Skeletal muscle tissue (tissue), 3 donors: ENCODE measurements at regions not wholly inside any gene's neighbourhood (a gene's known extent, or its start where the extent isn't known, plus 50 kb on each side); places are given as distances from the start of the nearest gene placed in this dataset.
"Not testable (repeated sequence)": the region's sequence is repeated elsewhere in the genome, so short reads cannot be mapped to it uniquely, and the experiment has no call there.

Experiments used
- H3K27ac ChIP-seq: one replicate; pipeline ENCODE4 v1.7.0; 2013; ENCODE audit warnings: mild to moderate bottlenecking, low read depth, low read length, inconsistent platforms
- H3K27me3 ChIP-seq, 3 donors: one replicate each; pipeline ENCODE4 v1.7.0; 2013; ENCODE audit warnings: low read length in 3 of 3; ENCODE audit not compliant: control insufficient read depth in 3 of 3, insufficient read depth in 3 of 3
- H3K36me3 ChIP-seq, 3 donors: one replicate each; pipeline ENCODE4 v1.7.0; 2013; ENCODE audit warnings: low read length in 3 of 3; ENCODE audit not compliant: control insufficient read depth in 3 of 3, insufficient read depth in 3 of 3
- H3K4me1 ChIP-seq, 3 donors: one replicate each; pipeline ENCODE4 v1.7.0; 2013; ENCODE audit warnings: low read length in 3 of 3, mild to moderate bottlenecking in 3 of 3; ENCODE audit not compliant: control insufficient read depth in 3 of 3, insufficient read depth in 3 of 3
- H3K4me3 ChIP-seq, 3 donors: one replicate each; pipeline ENCODE4 v1.7.0; 2013; ENCODE audit warnings: low read length in 3 of 3
- H3K9ac ChIP-seq, 3 donors: one replicate each; pipeline ENCODE4 v1.7.0; 2013; ENCODE audit warnings: low read length in 3 of 3, mild to moderate bottlenecking in 3 of 3, moderate library complexity in 2 of 3, low read depth in 1 of 3
- H3K9me3 ChIP-seq, 3 donors: one replicate each; pipeline ENCODE4 v1.7.0; 2013; ENCODE audit warnings: low read length in 3 of 3; ENCODE audit not compliant: control insufficient read depth in 3 of 3
- donor health status: Osteomylitis.

- Histone ChIP-seq H3K27me3 (no peaks in the 10 kb centered on the region), H3K4me3 (no peak overlapping the region), H3K4me1 (no peaks in the 10 kb centered on the region), H3K27ac (no peak overlapping the region), H3K9ac (no peak overlapping the region), H3K9me3 (no peaks in the 10 kb centered on the region), H3K36me3 (no peaks in the 10 kb centered on the region)
Observed at GRCh38 chr10:64771253-64772050, 1250.3 kb downstream of the REEP3 start.

GRCh38 chr10:64773357-64773756 lies 1252.2 kb downstream of the REEP3 start:
- no peak overlapping the region for H3K4me3 ChIP-seq

GRCh38 chr10:64784451-64784850 lies 1263.2 kb downstream of the REEP3 start:
- not testable (repeated sequence) for H3K4me1 ChIP-seq, H3K27ac ChIP-seq, H3K9me3 ChIP-seq

More at GRCh38 chr10:64773357-64773756, 1252.2 kb downstream of the REEP3 start:
- Histone ChIP-seq H3K27ac (no peak overlapping the region), H3K9ac (no peak overlapping the region), H3K27me3 (no peaks in the 10 kb centered on the region), H3K36me3 (no peaks in the 10 kb centered on the region), H3K9me3 (no peaks in the 10 kb centered on the region), H3K4me1 (no peaks in the 10 kb centered on the region)

GRCh38 chr10:64785816-64786215 lies 1264.6 kb downstream of the REEP3 start:
- Histone ChIP-seq H3K9ac (no peak overlapping the region), H3K9me3 (peaks cover 0 to 3% (median 0%) of the 10 kb centered on the region in 3 donors), H3K27me3 (no peaks in the 10 kb centered on the region), H3K36me3 (no peaks in the 10 kb centered on the region), H3K4me1 (no peaks in the 10 kb centered on the region), H3K27ac (no peak overlapping the region), H3K4me3 (no peak overlapping the region)

More at GRCh38 chr10:64784451-64784850, 1263.2 kb downstream of the REEP3 start:
- not testable (repeated sequence) for H3K27me3 ChIP-seq, H3K36me3 ChIP-seq, H3K4me3 ChIP-seq, H3K9ac ChIP-seq

- Histone ChIP-seq H3K9me3 (peaks cover 0 to 3% (median 0%) of the 10 kb centered on the region in 3 donors), H3K9ac (no peak overlapping the region), H3K4me3 (no peak overlapping the region), H3K27me3 (no peaks in the 10 kb centered on the region), H3K27ac (no peak overlapping the region), H3K4me1 (no peaks in the 10 kb centered on the region), H3K36me3 (no peaks in the 10 kb centered on the region)
Observed at GRCh38 chr10:64786989-64787388, 1265.8 kb downstream of the REEP3 start.

- no peak overlapping the region for H3K27ac ChIP-seq
- no peaks in the 10 kb centered on the region for H3K9me3 ChIP-seq
- no peak overlapping the region for H3K9ac ChIP-seq
- no peak overlapping the region for H3K4me3 ChIP-seq
- no peaks in the 10 kb centered on the region for H3K27me3 ChIP-seq
- H3K4me1 ChIP-seq: no peaks in the 10 kb centered on the region
- no peaks in the 10 kb centered on the region for H3K36me3 ChIP-seq
Observed at GRCh38 chr10:64795847-64796246, 1274.6 kb downstream of the REEP3 start.

- Histone ChIP-seq H3K4me1 (no peaks in the 10 kb centered on the region), H3K9me3 (no peaks in the 10 kb centered on the region), H3K27me3 (no peaks in the 10 kb centered on the region), H3K9ac (no peak overlapping the region), H3K36me3 (no peaks in the 10 kb centered on the region), H3K27ac (no peak overlapping the region), H3K4me3 (no peak overlapping the region)
Observed at GRCh38 chr10:64798297-64798696, 1277.1 kb downstream of the REEP3 start.

GRCh38 chr10:64808233-64808632 lies 1287.0 kb downstream of the REEP3 start:
- not testable (repeated sequence) for H3K9me3 ChIP-seq, H3K36me3 ChIP-seq, H3K27ac ChIP-seq

GRCh38 chr10:64810046-64810445 lies 1288.8 kb downstream of the REEP3 start:
- not testable (repeated sequence) for H3K9ac ChIP-seq, H3K4me3 ChIP-seq, H3K27ac ChIP-seq, H3K4me1 ChIP-seq, H3K36me3 ChIP-seq, H3K27me3 ChIP-seq, H3K9me3 ChIP-seq

More at GRCh38 chr10:64808233-64808632, 1287.0 kb downstream of the REEP3 start:
- not testable (repeated sequence) for H3K9ac ChIP-seq, H3K4me3 ChIP-seq, H3K27me3 ChIP-seq, H3K4me1 ChIP-seq

- Histone ChIP-seq H3K9me3 (no peaks in the 10 kb centered on the region), H3K27me3 (no peaks in the 10 kb centered on the region), H3K9ac (no peak overlapping the region), H3K36me3 (no peaks in the 10 kb centered on the region), H3K4me1 (no peaks in the 10 kb centered on the region), H3K27ac (no peak overlapping the region), H3K4me3 (no peak overlapping the region)
Observed at GRCh38 chr10:64813391-64813790, 1292.2 kb downstream of the REEP3 start.
